Fibroblast of skin of left quadriceps (primary cell): ENCODE measurements at regions not wholly inside any gene's neighbourhood (a gene's known extent, or its start where the extent isn't known, plus 50 kb on each side); places are given as distances from the start of the nearest gene placed in this dataset.
A peak's percentile ranks its signal among the peaks of the same experiment; 100 is the strongest.

Source experiments
- DNase-seq, 2 experiments: peaks; one replicate each; pipeline ENCODE4 v3.0.0-alpha.2; 2013; ENCODE audit warnings: low read depth in 2 of 2

- no peak for DNase-seq
Measured at GRCh38 chr3:71893122-71893521, 108.2 kb upstream of the PROK2 start.

- no peak for DNase-seq
Measured at GRCh38 chr3:71891483-71891882, 106.5 kb upstream of the PROK2 start.

GRCh38 chr3:71890356-71890931 lies 105.5 kb upstream of the PROK2 start:
- no peak for DNase-seq

- DNase-seq = no peak
Measured at GRCh38 chr3:71887256-71887655, 102.3 kb upstream of the PROK2 start.

- DNase-seq = no peak
Measured at GRCh38 chr3:71885006-71885405, 100.1 kb upstream of the PROK2 start.

GRCh38 chr3:71881732-71882131 lies 96.8 kb upstream of the PROK2 start:
- no peak for DNase-seq

GRCh38 chr3:71881041-71881440 lies 96.1 kb upstream of the PROK2 start:
- DNase-seq = no peak

- no peak for DNase-seq
Measured at GRCh38 chr3:71879089-71879488, 94.1 kb upstream of the PROK2 start.

GRCh38 chr3:71876135-71877105 lies 91.5 kb upstream of the PROK2 start:
- DNase-seq = no peak

- DNase-seq = peak; percentile 38 to 51
Measured at GRCh38 chr3:71875461-71875947, 90.6 kb upstream of the PROK2 start.

- DNase-seq = no peak
Measured at GRCh38 chr3:71874618-71875017, 89.7 kb upstream of the PROK2 start.

GRCh38 chr3:71873093-71873611 lies 88.2 kb upstream of the PROK2 start:
- DNase-seq = no peak

- DNase-seq = peak in 1 of 2 experiments; percentile 29
Measured at GRCh38 chr3:71872256-71872655, 87.3 kb upstream of the PROK2 start.

- no peak for DNase-seq
Measured at GRCh38 chr3:71870966-71871512, 86.1 kb upstream of the PROK2 start.

GRCh38 chr3:71868876-71869275 lies 83.9 kb upstream of the PROK2 start:
- DNase-seq = no peak

GRCh38 chr3:71865727-71866126 lies 80.8 kb upstream of the PROK2 start:
- no peak for DNase-seq

GRCh38 chr3:71863563-71864190 lies 78.7 kb upstream of the PROK2 start:
- DNase-seq = no peak

GRCh38 chr3:71862371-71863140 lies 77.6 kb upstream of the PROK2 start:
- DNase-seq = peak; percentile 67 to 68

GRCh38 chr3:71859123-71859519 lies 74.2 kb upstream of the PROK2 start:
- no peak for DNase-seq

- no peak for DNase-seq
Measured at GRCh38 chr3:71858503-71859122, 73.7 kb upstream of the PROK2 start.

GRCh38 chr3:71857956-71858355 lies 73.0 kb upstream of the PROK2 start:
- peak; percentile 69 to 73 for DNase-seq
